Suppressor macrophage treated with lipopolysaccharide for 1 hour (primary cell): ENCODE measurements at regions not wholly inside any gene's neighbourhood (a gene's known extent, or its start where the extent isn't known, plus 50 kb on each side); places are given as distances from the start of the nearest gene placed in this dataset.
A peak's percentile ranks its signal among the peaks of the same experiment; 100 is the strongest.

Experiments
- DNase-seq, 3 donors: peaks; one replicate each; pipeline ENCODE4 v3.0.0-alpha.2; 2020 to 2022

DNA sequence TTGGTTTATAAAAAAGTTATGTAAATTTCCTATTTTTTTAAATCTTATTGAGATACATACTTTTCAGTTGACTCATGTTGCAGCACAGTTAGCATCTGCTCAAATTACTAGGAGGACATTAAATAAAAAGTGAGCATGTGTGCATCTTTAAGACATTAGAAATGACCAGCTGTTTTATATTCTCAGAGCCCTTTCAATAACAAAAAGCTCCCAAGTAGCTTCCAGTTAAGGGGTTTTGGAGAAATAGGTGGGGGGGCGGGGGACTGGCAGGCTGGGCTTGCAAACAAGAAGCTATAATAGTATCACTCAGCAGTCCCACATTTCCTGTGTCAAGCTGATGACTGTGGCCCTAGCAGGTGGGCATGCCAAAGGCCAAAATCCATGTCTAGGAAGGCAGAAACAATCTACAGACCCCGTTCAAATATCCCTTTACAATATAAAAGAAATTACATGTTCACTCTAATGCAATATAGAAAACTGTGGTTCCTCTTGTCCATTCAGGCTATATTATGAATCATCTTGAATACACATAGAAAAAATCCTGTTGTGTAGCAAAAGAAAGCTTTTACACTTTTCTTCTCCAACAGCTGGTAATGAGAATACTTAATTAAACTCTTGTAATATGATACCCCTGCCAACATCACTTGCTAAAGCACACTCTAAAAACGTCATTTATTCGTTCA, 1713.2 kb upstream of the SLC10A2 start:
- DNase-seq = no peak

DNA sequence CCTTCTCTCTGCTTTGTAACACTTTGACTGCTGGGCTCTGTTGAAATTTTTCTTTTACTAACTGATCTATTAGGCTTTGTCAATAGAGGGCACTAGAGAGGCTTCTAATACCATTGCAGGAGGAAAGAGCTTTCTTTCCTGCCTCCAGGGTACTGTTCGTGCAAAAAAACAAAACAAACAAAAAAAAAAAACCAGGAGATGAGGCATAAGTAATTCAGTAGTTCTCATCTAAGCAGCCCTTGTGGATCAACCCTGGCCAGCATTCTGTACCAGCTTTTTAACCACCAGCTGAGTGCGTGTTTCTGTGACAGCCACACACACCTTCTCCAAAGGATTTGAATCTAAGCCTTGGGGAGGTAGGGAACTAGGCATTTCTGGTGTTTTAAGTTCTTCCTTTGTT, 1707.6 kb upstream of the SLC10A2 start:
- DNase-seq = peak; percentile 57 to 62 (median 59)

DNA sequence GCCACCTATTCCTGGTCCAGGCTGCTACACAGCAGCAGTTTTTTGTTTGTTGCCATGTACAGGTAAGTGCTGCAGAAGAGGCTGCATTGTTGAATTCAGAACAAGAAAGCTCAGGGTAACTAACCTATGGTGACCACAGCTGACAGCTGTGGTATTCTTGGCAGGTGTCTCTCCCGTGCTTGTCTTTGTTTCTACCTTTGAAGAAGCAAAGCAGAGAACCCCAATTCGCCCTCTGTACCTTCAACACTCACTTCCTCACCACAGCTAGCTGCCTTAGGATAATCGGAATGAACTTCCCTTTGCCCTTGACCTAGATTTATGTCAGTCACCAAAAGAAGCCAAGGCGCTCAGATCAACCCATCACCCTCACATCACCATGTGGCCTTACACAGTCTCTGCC, 1703.3 kb upstream of the SLC10A2 start:
- DNase-seq = no peak

GRCh38 chr13:104766319-104766718, 1700.1 kb upstream of the SLC10A2 start:
- no peak for DNase-seq

GRCh38 chr13:104764600-104764999, 1698.4 kb upstream of the SLC10A2 start:
- DNase-seq = no peak

DNA sequence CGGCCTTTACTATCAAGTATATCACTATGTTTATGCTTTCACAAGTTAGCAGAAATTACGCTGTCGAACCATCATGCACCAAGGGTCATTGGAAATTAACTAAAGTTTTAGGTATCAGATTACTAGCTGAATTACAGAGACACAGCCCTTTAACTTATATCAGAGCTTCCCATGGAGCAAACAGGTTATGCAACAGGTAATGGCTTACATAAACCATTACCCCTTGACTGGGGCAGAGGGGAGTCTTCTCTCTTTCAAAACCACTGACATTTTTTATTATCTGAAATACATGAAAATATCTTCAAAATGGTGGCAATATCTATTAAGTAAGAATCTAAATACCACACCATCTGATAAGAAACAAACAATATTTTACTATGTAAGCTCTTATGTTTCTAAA, 1692.9 kb upstream of the SLC10A2 start:
- no peak for DNase-seq

GRCh38 chr13:104757712-104758111, 1691.5 kb upstream of the SLC10A2 start:
- DNase-seq = no peak

GRCh38 chr13:104750377-104750776, 1684.2 kb upstream of the SLC10A2 start:
- no peak for DNase-seq

- DNase-seq = no peak
These were observed 1674.5 kb upstream of the SLC10A2 start for GRCh38 chr13:104740641-104741222.

DNA sequence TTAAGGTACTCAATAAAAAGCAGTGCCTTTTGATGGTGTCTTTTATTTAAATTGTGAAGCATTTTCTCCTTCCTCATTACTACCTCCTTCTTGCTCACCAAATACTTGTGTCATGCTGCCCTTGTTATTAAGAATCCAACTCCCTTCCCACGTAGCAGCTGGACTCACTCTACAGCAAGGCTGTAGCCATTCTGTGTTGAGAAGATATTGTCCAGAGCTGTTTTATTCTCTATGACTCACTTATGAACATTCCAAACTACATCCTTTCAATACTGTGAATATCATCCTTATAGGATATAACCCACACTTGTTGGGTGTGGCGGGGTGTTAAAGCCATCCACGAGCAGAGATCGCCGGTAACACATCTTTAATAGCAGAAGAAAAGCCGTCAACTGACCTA, 1671.5 kb upstream of the SLC10A2 start:
- no peak for DNase-seq

GRCh38 chr13:104733427-104733826, 1667.2 kb upstream of the SLC10A2 start:
- no peak for DNase-seq

DNA sequence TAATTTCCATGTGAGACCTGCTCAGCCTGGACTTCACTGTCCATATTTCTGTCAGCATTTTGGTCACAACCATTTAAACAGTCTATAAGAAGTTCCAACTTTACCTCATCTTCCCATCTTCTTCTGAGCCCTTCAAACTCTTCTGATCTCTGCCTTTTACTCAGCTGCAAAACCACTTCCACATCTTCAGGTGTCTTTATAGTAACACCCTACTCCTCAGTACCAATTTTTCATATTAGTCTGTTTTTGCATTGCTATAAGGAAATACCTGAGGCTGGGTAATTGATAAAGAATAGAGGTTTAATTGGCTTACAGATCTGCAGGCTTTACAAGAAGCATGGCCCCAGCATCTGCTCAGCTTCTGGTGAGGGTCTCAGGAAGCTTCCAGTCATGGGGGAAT, 1648.9 kb upstream of the SLC10A2 start:
- DNase-seq = no peak

DNA sequence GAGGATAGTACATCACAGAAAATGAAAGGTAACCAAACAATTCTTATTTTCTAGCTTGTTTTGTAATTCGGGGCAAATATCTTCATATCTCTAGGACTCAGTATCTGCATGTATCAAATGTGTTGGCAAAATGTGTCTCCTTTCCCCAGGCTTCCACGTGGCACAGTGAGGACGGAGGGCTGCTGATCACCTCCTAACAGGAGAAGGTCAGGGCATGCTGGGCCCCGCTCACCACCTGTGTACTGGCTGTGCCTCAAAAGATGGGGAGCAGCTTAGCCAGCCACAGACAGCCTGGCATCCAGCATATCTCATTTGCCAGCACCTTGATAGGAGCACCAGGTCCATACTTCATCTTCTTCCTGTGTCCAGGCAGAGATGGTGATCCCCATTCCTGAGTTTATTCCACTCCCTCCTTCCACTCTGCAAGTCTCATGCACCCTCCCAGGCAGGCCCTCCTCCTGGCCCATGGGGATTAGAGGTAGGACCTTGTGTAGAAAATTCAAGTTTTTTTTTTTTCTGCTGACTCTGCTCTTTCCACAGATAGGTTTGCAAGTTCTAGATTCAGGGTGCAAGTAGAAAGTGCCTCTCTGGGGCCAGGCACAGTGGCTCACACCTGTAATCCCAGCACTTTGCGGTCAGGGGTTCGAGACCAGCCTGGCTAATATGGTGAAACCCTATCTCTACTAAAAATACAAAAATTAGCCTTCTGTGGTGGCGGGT, 1639.0 kb upstream of the SLC10A2 start:
- no peak for DNase-seq

- no peak for DNase-seq
These were observed 1635.4 kb upstream of the SLC10A2 start for GRCh38 chr13:104701591-104701990.

GRCh38 chr13:104694397-104694796, 1628.2 kb upstream of the SLC10A2 start:
- DNase-seq = no peak

DNA sequence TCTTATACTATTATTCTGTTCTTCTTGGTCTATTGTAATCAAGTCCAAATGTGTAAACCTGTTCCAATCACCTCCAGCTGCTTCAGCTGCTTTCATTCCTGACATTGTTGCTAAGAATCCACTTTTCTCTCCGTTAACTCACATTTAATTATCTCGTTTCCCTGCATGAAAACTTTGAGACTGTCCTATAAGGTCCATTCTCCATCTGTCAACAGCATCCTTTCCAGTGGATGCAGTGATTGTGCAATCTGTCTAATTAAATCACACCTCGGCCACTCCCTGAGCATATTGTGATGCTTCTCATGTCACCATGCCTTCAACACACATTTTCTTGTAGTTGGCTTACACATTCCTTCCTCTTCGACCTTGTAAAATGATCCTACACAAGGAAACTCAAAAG, 1626.9 kb upstream of the SLC10A2 start:
- DNase-seq = no peak

GRCh38 chr13:104691767-104692467, 1625.7 kb upstream of the SLC10A2 start:
- DNase-seq = no peak

DNA sequence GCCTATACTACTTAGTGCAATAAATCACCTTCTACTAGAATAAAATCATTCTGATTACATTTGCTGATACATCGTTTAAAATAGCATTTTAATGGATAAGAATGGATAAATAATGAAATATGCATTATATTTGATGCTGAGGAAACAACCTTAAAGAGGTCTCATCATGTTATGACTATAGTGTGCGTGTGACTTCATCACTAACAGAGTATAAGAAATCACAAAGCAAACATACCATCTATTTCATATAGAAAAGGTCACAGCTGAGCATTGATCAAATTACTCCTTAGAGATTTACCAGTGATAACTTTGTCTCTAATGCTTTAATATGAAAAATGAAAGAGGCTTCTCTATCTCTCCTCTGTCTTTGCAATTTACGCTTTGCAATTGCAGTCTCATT, 1620.3 kb upstream of the SLC10A2 start:
- no peak for DNase-seq

DNA sequence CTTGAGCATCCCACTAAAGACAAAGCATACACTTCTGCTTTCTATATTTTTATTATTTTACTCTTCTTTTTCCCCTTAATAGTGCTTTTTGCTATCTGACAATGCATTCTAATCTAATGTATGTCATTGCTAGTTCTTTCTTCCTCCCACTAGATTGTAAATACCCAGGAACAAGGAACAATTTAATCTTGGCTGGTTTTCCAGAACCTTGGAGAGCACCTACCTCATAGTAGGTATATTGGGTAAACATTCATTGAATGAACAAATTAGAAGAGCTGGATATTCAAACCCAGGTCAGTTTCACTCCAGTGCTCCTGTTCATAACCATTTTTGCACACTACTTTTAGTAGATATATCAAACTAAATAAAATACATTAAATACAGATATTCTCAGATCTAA, 1617.6 kb upstream of the SLC10A2 start:
- no peak for DNase-seq

GRCh38 chr13:104678161-104678560, 1611.9 kb upstream of the SLC10A2 start:
- no peak for DNase-seq

- no peak for DNase-seq
These were observed 1605.7 kb upstream of the SLC10A2 start for GRCh38 chr13:104671901-104672300.

GRCh38 chr13:104657196-104657595, 1591.0 kb upstream of the SLC10A2 start:
- DNase-seq = no peak

GRCh38 chr13:104650431-104650830, 1584.2 kb upstream of the SLC10A2 start:
- DNase-seq = no peak

- no peak for DNase-seq
These were observed 1582.1 kb upstream of the SLC10A2 start for GRCh38 chr13:104648291-104648690.
